ENCODE measurements at regions not wholly inside any gene's neighbourhood (a gene's known extent, or its start where the extent isn't known, plus 50 kb on each side); places are given as distances from the start of the nearest gene placed in this dataset.
A peak's percentile ranks its signal among the peaks of the same experiment; 100 is the strongest.

DNA sequence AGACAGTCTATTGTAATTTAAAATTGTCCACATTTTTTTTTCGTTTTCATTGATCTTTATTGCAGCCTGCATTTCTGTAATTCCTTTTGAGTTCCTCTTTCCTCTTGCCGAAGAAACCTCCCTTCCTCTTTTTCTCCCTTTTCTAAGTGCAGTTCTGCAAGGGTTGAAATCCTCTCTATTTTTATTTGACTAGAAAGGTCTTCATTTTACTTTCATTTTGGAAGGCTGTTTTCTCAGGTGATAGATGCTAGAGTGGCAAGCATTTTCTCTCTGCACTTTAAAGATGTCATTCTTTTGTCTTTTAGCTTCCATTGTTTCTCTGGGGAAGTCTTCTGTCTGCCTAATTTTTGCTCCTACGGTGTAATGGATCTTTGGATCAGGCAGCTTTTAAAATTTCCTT is 248.5 kb downstream of the SMARCA2 start:
- peaks cover 12% of the 10 kb centered on the region; the same call in 2 of the 3 replicates for H3K9me3 Mint-ChIP-seq
- no peak overlapping the region for H3K27ac Mint-ChIP-seq
- Histone ChIP-seq H3K4me2 (no peak overlapping the region), H3K79me2 (replicated peaks; ENCODE audit: insufficient read depth) (no peaks in the 10 kb centered on the region), H3K36me3 (ENCODE audit: insufficient read depth) (no peaks in the 10 kb centered on the region), H3K4me3 (no peak overlapping the region), H3K9me2 (ENCODE audit: insufficient read depth) (0 out of 2 replicates have a peak, but pooled peaks cover 6% of the 10 kb centered on the region), H3K27me3 (ENCODE audit: insufficient read depth) (no peaks in the 10 kb centered on the region), H3K4me1 (ENCODE audit: insufficient read depth) (peaks cover 4% of the 10 kb centered on the region; the same call in 1 of the 2 replicates), H2AFZ (peak overlapping the region; percentile 3; the same call in 1 of the 2 replicates), H3F3A (replicated peaks; ENCODE audit: low read depth) (no peaks in the 10 kb centered on the region), H4K20me1 (replicated peaks; ENCODE audit: insufficient read depth) (no peaks in the 10 kb centered on the region), H3K27ac (ENCODE audit: low read depth) (no peak overlapping the region)
- no peak for DNase-seq (ENCODE audit: low spot score)
- H3K4me3 Mint-ChIP-seq: no peak overlapping the region
- ATAC-seq: no peak
- H3K36me3 Mint-ChIP-seq (ENCODE audit: low read depth): peaks cover 4% of the 10 kb centered on the region; the same call in 1 of the 3 replicates
- peaks cover 9% of the 10 kb centered on the region for H3K4me1 Mint-ChIP-seq
- H3K27me3 Mint-ChIP-seq (ENCODE audit: insufficient read depth, low read depth, poor library complexity): no peaks in the 10 kb centered on the region
- TF ChIP-seq ETS1 (IDR thresholded peaks at IDR 0.05) (no peak), EZH2 (IDR thresholded peaks at IDR 0.05; ENCODE audit: low read depth, unreplicated experiment) (no peak), ZNF462 (CRISPR knock-in tag; IDR thresholded peaks at IDR 0.05) (no peak), JUNB (IDR thresholded peaks at IDR 0.05; ENCODE audit: unreplicated experiment) (no peak), ZNF331 (CRISPR knock-in tag; IDR thresholded peaks at IDR 0.05; ENCODE audit: low read depth) (no peak), POLR2AphosphoS5 (IDR thresholded peaks at IDR 0.05; ENCODE audit: low read depth) (no peak)
- TF ChIP-seq, protein P1, sequence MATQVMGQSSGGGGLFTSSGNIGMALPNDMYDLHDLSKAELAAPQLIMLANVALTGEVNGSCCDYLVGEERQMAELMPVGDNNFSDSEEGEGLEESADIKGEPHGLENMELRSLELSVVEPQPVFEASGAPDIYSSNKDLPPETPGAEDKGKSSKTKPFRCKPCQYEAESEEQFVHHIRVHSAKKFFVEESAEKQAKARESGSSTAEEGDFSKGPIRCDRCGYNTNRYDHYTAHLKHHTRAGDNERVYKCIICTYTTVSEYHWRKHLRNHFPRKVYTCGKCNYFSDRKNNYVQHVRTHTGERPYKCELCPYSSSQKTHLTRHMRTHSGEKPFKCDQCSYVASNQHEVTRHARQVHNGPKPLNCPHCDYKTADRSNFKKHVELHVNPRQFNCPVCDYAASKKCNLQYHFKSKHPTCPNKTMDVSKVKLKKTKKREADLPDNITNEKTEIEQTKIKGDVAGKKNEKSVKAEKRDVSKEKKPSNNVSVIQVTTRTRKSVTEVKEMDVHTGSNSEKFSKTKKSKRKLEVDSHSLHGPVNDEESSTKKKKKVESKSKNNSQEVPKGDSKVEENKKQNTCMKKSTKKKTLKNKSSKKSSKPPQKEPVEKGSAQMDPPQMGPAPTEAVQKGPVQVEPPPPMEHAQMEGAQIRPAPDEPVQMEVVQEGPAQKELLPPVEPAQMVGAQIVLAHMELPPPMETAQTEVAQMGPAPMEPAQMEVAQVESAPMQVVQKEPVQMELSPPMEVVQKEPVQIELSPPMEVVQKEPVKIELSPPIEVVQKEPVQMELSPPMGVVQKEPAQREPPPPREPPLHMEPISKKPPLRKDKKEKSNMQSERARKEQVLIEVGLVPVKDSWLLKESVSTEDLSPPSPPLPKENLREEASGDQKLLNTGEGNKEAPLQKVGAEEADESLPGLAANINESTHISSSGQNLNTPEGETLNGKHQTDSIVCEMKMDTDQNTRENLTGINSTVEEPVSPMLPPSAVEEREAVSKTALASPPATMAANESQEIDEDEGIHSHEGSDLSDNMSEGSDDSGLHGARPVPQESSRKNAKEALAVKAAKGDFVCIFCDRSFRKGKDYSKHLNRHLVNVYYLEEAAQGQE (IDR thresholded peaks at IDR 0.05; ENCODE audit: unreplicated experiment): no peak
